ENCODE measurements at regions not wholly inside any gene's neighbourhood (a gene's known extent, or its start where the extent isn't known, plus 50 kb on each side); places are given as distances from the start of the nearest gene placed in this dataset.

- no peak for DNase-seq
These were observed 922.3 kb downstream of the BRD1 start for GRCh38 chr22:48905206-48905975.

- DNase-seq: no peak
These were observed 924.6 kb downstream of the BRD1 start for GRCh38 chr22:48902983-48903650.

- DNase-seq: no peak
These were observed 925.4 kb downstream of the BRD1 start for GRCh38 chr22:48902001-48902869.

GRCh38 chr22:48901324-48901723 is 926.3 kb downstream of the BRD1 start:
- no peak for DNase-seq

GRCh38 chr22:48900626-48901025 is 927.0 kb downstream of the BRD1 start:
- DNase-seq: no peak

GRCh38 chr22:48900327-48900597 is 927.4 kb downstream of the BRD1 start:
- no peak for DNase-seq

GRCh38 chr22:48899523-48900326 is 927.9 kb downstream of the BRD1 start:
- no peak for DNase-seq

- DNase-seq: no peak
These were observed 929.0 kb downstream of the BRD1 start for GRCh38 chr22:48898524-48899250.

- no peak for DNase-seq
These were observed 929.9 kb downstream of the BRD1 start for GRCh38 chr22:48897645-48898370.

- DNase-seq: no peak
These were observed 930.7 kb downstream of the BRD1 start for GRCh38 chr22:48896766-48897644.

- no peak for DNase-seq
These were observed 931.6 kb downstream of the BRD1 start for GRCh38 chr22:48895831-48896765.

GRCh38 chr22:48895336-48895735 is 932.3 kb downstream of the BRD1 start:
- no peak for DNase-seq

- DNase-seq: no peak
These were observed 932.8 kb downstream of the BRD1 start for GRCh38 chr22:48894804-48895250.

- DNase-seq: no peak
These were observed 933.5 kb downstream of the BRD1 start for GRCh38 chr22:48894064-48894671.

- no peak for DNase-seq
These were observed 934.2 kb downstream of the BRD1 start for GRCh38 chr22:48893288-48894063.

- peak; percentile 41 for DNase-seq
These were observed 934.9 kb downstream of the BRD1 start for GRCh38 chr22:48892578-48893287.
